OCI-M1 (cell line): ENCODE measurements at regions not wholly inside any gene's neighbourhood (a gene's known extent, or its start where the extent isn't known, plus 50 kb on each side); places are given as distances from the start of the nearest gene placed in this dataset.
"Not testable (repeated sequence)": the region's sequence is repeated elsewhere in the genome, so short reads cannot be mapped to it uniquely, and the experiment has no call there.

Experiments
- DNase-seq: peaks from one replicate; lab custom pipeline; 2025; lab: John Stamatoyannopoulos, UW

- DNase-seq, result no peak
Measured at GRCh38 chr5:72588640-72589039, 81.4 kb upstream of the ZNF366 start.

- DNase-seq, result peak; percentile 60
Measured at GRCh38 chr5:72587661-72588308, 80.6 kb upstream of the ZNF366 start.

- DNase-seq, result no peak
Measured at GRCh38 chr5:72586788-72587530, 79.7 kb upstream of the ZNF366 start.

GRCh38 chr5:72584466-72584865 is 77.3 kb upstream of the ZNF366 start:
- DNase-seq, result peak; percentile 9

GRCh38 chr5:72579290-72579689 is 72.1 kb upstream of the ZNF366 start:
- DNase-seq, result not testable (repeated sequence)

GRCh38 chr5:72572236-72572765 is 65.1 kb upstream of the ZNF366 start:
- no peak for DNase-seq

GRCh38 chr5:72569408-72569944 is 62.3 kb upstream of the ZNF366 start:
- no peak for DNase-seq

GRCh38 chr5:72566746-72567145 is 59.5 kb upstream of the ZNF366 start:
- no peak for DNase-seq

- no peak for DNase-seq
Measured at GRCh38 chr5:72565513-72566289, 58.5 kb upstream of the ZNF366 start.

- DNase-seq, result no peak
Measured at GRCh38 chr5:72562717-72563116, 55.5 kb upstream of the ZNF366 start.

GRCh38 chr5:72561148-72561972 is 54.1 kb upstream of the ZNF366 start:
- DNase-seq, result peak; percentile 62

GRCh38 chr5:72559866-72560766 is 52.9 kb upstream of the ZNF366 start:
- peak; percentile 50 for DNase-seq

- no peak for DNase-seq
Measured at GRCh38 chr5:72558383-72558782, 51.2 kb upstream of the ZNF366 start.

GRCh38 chr5:72558046-72558336 is 50.8 kb upstream of the ZNF366 start:
- no peak for DNase-seq

GRCh38 chr5:72557167-72558045 is 50.2 kb upstream of the ZNF366 start:
- no peak for DNase-seq
